Vagina (tissue), 2 donors: ENCODE measurements at regions not wholly inside any gene's neighbourhood (a gene's known extent, or its start where the extent isn't known, plus 50 kb on each side); places are given as distances from the start of the nearest gene placed in this dataset.

Source experiments
- DNase-seq, 2 donors: peaks; one replicate each; pipeline ENCODE4 v3.0.0-alpha.2; 2017; ENCODE audit errors: extremely low spot score in 2 of 2
- H3K27ac ChIP-seq: fragments of 200-600 bp; sonication (generic); one replicate; pipeline ENCODE4 v1.5.1; 2019
- H3K27me3 ChIP-seq: fragments of 200-600 bp; sonication (generic); one replicate; pipeline ENCODE4 v1.5.1; 2019
- H3K36me3 ChIP-seq, 2 donors: fragments of 200-600 bp; sonication (generic); one replicate each; pipeline ENCODE4 v1.5.1; 2017 to 2019
- H3K4me1 ChIP-seq: fragments of 200-600 bp; sonication (generic); one replicate; pipeline ENCODE4 v1.5.1; 2019
- H3K4me3 ChIP-seq, 2 donors: fragments of 200-600 bp; sonication (generic); 1 replicate in 1 of 2; 2 replicates in 1 of 2; pipeline ENCODE4 v1.5.1; 2016 to 2019
- H3K9me3 ChIP-seq: fragments of 200-600 bp; sonication (generic); one replicate; pipeline ENCODE4 v1.5.1; 2019
- CTCF ChIP-seq, 3 experiments: fragments of 450-650 bp in 2 of 3; fragments of 200-600 bp in 1 of 3; sonication (generic) in 1 of 3; IDR thresholded peaks; one replicate each; pipeline ENCODE4 v1.5.1; 2017 to 2019; ENCODE audit warnings: antibody characterized with exemption in 3 of 3, mild to moderate bottlenecking in 2 of 3, moderate library complexity in 2 of 3
- POLR2A ChIP-seq, 2 donors: fragments of 450-650 bp; IDR thresholded peaks; one replicate each; pipeline ENCODE4 v1.6.1; 2017; ENCODE audit warnings: antibody characterized with exemption in 2 of 2, mild to moderate bottlenecking in 2 of 2, moderate library complexity in 2 of 2
- POLR2AphosphoS5 ChIP-seq, 2 donors: sonication (generic); formaldehyde crosslinking; IDR thresholded peaks; one replicate each; pipeline ENCODE4 v1.9.0; 2017; ENCODE audit warnings: antibody characterized with exemption in 2 of 2, mild to moderate bottlenecking in 2 of 2, low read depth in 1 of 2; ENCODE audit not compliant: insufficient read depth in 1 of 2
- intact Hi-C: fragments of 100-400 bp; cut with DNase I; formaldehyde crosslinking; loops from one replicate; pipeline ENCODE4 v1.15.1; 2023

GRCh38 chr17:27944546-27945332, 51.6 kb upstream of the LYRM9 start:
- intact Hi-C loops = no loop called here
- Histone ChIP-seq H3K27me3 (no peaks in the 10 kb centered on the region), H3K9me3 (no peaks in the 10 kb centered on the region), H3K36me3 (no peaks in the 10 kb centered on the region), H3K4me3 (no peak overlapping the region), H3K27ac (no peak overlapping the region), H3K4me1 (no peaks in the 10 kb centered on the region)
- TF ChIP-seq POLR2A (IDR thresholded peaks at IDR 0.05) (no peak), CTCF (IDR thresholded peaks at IDR 0.05) (no peak), POLR2AphosphoS5 (IDR thresholded peaks at IDR 0.05; ENCODE audit: insufficient read depth in 1 of 2, low read depth in 1 of 2) (no peak)
- no peak for DNase-seq

GRCh38 chr17:27945333-27945616, 52.1 kb upstream of the LYRM9 start:
- H3K27me3 ChIP-seq = no peaks in the 10 kb centered on the region
- intact Hi-C loops = no loop called here
- no peak overlapping the region for H3K4me3 ChIP-seq
- TF ChIP-seq POLR2AphosphoS5 (IDR thresholded peaks at IDR 0.05; ENCODE audit: insufficient read depth in 1 of 2, low read depth in 1 of 2) = no peak
- no peak for TF ChIP-seq CTCF (IDR thresholded peaks at IDR 0.05)
- TF ChIP-seq POLR2A (IDR thresholded peaks at IDR 0.05) = no peak
- DNase-seq = no peak
- H3K4me1 ChIP-seq = no peaks in the 10 kb centered on the region
- H3K9me3 ChIP-seq = no peaks in the 10 kb centered on the region
- H3K27ac ChIP-seq = no peak overlapping the region
- no peaks in the 10 kb centered on the region for H3K36me3 ChIP-seq

- Histone ChIP-seq H3K4me1 (no peaks in the 10 kb centered on the region), H3K27me3 (no peaks in the 10 kb centered on the region), H3K4me3 (no peak overlapping the region), H3K9me3 (no peaks in the 10 kb centered on the region), H3K27ac (no peak overlapping the region), H3K36me3 (no peaks in the 10 kb centered on the region)
- TF ChIP-seq CTCF (IDR thresholded peaks at IDR 0.05) = no peak
- TF ChIP-seq POLR2A (IDR thresholded peaks at IDR 0.05) = no peak
- TF ChIP-seq POLR2AphosphoS5 (IDR thresholded peaks at IDR 0.05; ENCODE audit: insufficient read depth in 1 of 2, low read depth in 1 of 2) = no peak
- no peak for DNase-seq
- intact Hi-C loops = no loop called here
Measured at GRCh38 chr17:27945953-27946352, 52.8 kb upstream of the LYRM9 start.

- TF ChIP-seq POLR2A (IDR thresholded peaks at IDR 0.05) (no peak), CTCF (IDR thresholded peaks at IDR 0.05) (no peak), POLR2AphosphoS5 (IDR thresholded peaks at IDR 0.05; ENCODE audit: insufficient read depth in 1 of 2, low read depth in 1 of 2) (no peak)
- no peaks in the 10 kb centered on the region for H3K4me1 ChIP-seq
- H3K9me3 ChIP-seq = no peaks in the 10 kb centered on the region
- intact Hi-C loops = no loop called here
- H3K36me3 ChIP-seq = no peaks in the 10 kb centered on the region
- DNase-seq = no peak
- H3K27ac ChIP-seq = no peak overlapping the region
- H3K27me3 ChIP-seq = no peaks in the 10 kb centered on the region
- no peak overlapping the region for H3K4me3 ChIP-seq
Measured at GRCh38 chr17:27946513-27946912, 53.3 kb upstream of the LYRM9 start.

- no peak overlapping the region for H3K27ac ChIP-seq
- H3K36me3 ChIP-seq = no peaks in the 10 kb centered on the region
- no peak overlapping the region for H3K4me3 ChIP-seq
- no peaks in the 10 kb centered on the region for H3K9me3 ChIP-seq
- no peak for DNase-seq
- no peak for TF ChIP-seq CTCF (IDR thresholded peaks at IDR 0.05)
- no peaks in the 10 kb centered on the region for H3K4me1 ChIP-seq
- intact Hi-C loops = no loop called here
- no peaks in the 10 kb centered on the region for H3K27me3 ChIP-seq
Measured at GRCh38 chr17:27947005-27947406, 53.8 kb upstream of the LYRM9 start.
